ENCODE measurements at regions not wholly inside any gene's neighbourhood (a gene's known extent, or its start where the extent isn't known, plus 50 kb on each side); places are given as distances from the start of the nearest gene placed in this dataset.
A peak's percentile ranks its signal among the peaks of the same experiment; 100 is the strongest.

DNA sequence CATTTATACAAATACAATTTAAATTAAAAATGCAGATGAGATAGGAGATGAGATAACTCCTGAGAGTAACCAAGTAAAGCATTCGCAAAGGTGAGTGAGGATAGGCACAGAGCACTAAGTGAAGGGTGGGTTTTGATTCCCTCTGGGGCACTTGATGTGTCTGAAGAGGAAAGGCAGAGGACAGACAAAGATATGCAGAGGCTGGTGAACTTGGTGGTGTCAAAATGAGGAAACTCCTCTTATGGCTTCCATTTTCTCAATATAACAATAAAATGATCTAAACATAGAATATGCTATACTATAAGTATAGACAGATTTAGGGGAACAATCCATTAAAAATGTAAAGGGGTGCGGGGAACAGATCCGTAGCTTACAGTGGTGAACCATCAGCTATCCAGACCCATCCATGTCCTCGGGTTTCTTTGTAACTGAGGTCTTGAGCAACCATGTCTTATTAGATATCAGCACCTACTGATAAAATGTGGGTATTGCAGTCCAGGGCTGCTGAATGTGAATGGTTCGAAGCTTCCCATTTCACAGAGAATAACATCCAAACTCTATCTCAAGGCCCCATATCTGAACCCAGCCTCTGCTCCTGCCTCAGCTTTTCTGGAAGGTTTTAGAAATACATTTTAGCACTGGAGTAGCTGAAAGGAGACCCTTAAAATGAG, 73.9 kb upstream of the SLC10A2 start:
- Mint-ChIP-seq H3K36me3 (no peaks in the 10 kb centered on the region), H3K4me1 (no peaks in the 10 kb centered on the region), H3K4me3 (no peak overlapping the region), H3K9me3 (peaks cover 0 to 4% (median 0%) of the 10 kb centered on the region in 3 donors), H3K27me3 (no peaks in the 10 kb centered on the region), H3K27ac (no peak overlapping the region)
- Histone ChIP-seq H3K27me3 (replicated peaks in 1 of 2; ENCODE audit: control insufficient read depth in 2 of 2, extremely low read depth in 1 of 2, insufficient read depth in 2 of 2, low read length in 1 of 2) (no peaks in the 10 kb centered on the region), H3K9me3 (no peaks in the 10 kb centered on the region), H3K4me3 (ENCODE audit: control insufficient read depth in 1 of 2, extremely low read depth in 1 of 2, low read length in 1 of 2) (no peak overlapping the region), H3K27ac (ENCODE audit: low read length) (no peak overlapping the region), H3K4me1 (ENCODE audit: control insufficient read depth in 1 of 2, extremely low read depth in 1 of 2, insufficient read depth in 2 of 2, low read length in 2 of 2) (no peaks in the 10 kb centered on the region), H3K36me3 (ENCODE audit: control insufficient read depth in 2 of 2, extremely low read depth in 1 of 2, insufficient read depth in 1 of 2, low read length in 1 of 2) (no peaks in the 10 kb centered on the region)
- ATAC-seq (replicated peaks in 1 of 4) (no peak), DNase-seq (peak in 1 of 35 experiments; percentile 2)
- POLR2A ChIA-PET = no interaction called here
- CTCF ChIA-PET = interaction anchor here in 1 of 2 donors (0.6 kb wide), 1 partner anchor 213 kb away, joined by 3 read pairs; no protein-coding TSS in a partner anchor
- no CpG with 5 or more reads among the region's 5 CpGs for WGBS (ENCODE audit: insufficient coverage)

DNA sequence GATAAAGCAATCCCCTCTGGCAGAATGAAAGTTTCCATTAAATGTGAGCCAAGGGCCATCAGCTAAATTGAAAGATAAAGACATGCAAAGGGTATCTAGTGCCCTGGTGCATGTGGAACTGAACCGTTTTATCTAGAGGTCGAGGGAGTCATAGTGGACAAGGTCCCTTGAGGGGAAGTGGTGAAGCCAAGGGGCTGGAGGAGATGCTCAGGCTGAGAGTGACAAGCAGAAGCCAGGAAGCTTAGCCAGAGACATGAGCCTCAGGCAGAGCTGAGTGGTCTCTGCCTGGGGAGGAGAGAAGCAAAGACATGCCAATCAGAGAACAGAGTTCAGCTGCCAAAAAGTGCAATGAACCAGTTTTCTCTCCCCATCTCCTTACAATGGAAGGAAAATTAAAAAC, 68.1 kb upstream of the SLC10A2 start:
- DNase-seq (no peak), ATAC-seq (replicated peaks in 1 of 4) (no peak)
- no peaks in the 10 kb centered on the region for H3K9me3 ChIP-seq
- no peak overlapping the region for H3K27ac ChIP-seq (ENCODE audit: low read length)
- H3K4me3 ChIP-seq (ENCODE audit: control insufficient read depth in 1 of 2, extremely low read depth in 1 of 2, low read length in 1 of 2) = no peak overlapping the region
- no peaks in the 10 kb centered on the region for H3K4me1 Mint-ChIP-seq
- H3K36me3 Mint-ChIP-seq = no peaks in the 10 kb centered on the region
- H3K27ac Mint-ChIP-seq = no peak overlapping the region
- ChIA-PET CTCF (no interaction called here), POLR2A (no interaction called here)
- H3K4me3 Mint-ChIP-seq = no peak overlapping the region
- H3K9me3 Mint-ChIP-seq = peaks cover 0 to 9% (median 3%) of the 10 kb centered on the region in 3 donors
- peaks cover 0 to 4% of the 10 kb centered on the region in 2 experiments for H3K27me3 ChIP-seq (replicated peaks in 1 of 2; ENCODE audit: control insufficient read depth in 2 of 2, extremely low read depth in 1 of 2, insufficient read depth in 2 of 2, low read length in 1 of 2)
- H3K4me1 ChIP-seq (ENCODE audit: control insufficient read depth in 1 of 2, extremely low read depth in 1 of 2, insufficient read depth in 2 of 2, low read length in 2 of 2) = no peaks in the 10 kb centered on the region
- H3K36me3 ChIP-seq (ENCODE audit: control insufficient read depth in 2 of 2, extremely low read depth in 1 of 2, insufficient read depth in 1 of 2, low read length in 1 of 2) = no peaks in the 10 kb centered on the region
- WGBS (ENCODE audit: insufficient coverage) = 52% methylated on average over 2 of the region's 2 CpGs
- H3K27me3 Mint-ChIP-seq = peaks cover 0 to 3% of the 10 kb centered on the region in 2 donors

DNA sequence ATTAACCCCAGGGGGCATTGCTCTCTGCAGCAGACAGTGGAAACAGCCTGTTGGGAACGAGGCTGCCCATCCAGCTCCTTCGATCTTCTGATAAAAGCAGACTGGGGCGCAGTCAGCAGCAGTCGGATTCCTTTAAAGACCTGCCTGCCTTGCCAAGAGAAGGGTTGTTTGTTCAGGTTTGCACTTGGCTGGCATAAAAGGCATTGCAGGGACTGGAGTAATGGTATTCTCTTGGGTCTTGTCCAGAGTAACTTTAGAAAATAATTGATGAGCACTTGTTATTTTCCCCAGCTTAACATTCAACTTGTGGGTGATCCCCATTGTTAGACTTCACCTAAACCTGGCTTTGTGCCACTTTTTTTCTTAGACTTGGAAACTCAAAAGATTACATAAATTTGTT, 67.3 kb upstream of the SLC10A2 start:
- POLR2A ChIA-PET = no interaction called here
- Histone ChIP-seq H3K27ac (ENCODE audit: low read length) (no peak overlapping the region), H3K9me3 (no peaks in the 10 kb centered on the region), H3K4me3 (ENCODE audit: control insufficient read depth in 1 of 2, extremely low read depth in 1 of 2, low read length in 1 of 2) (no peak overlapping the region), H3K27me3 (replicated peaks in 1 of 2; ENCODE audit: control insufficient read depth in 2 of 2, extremely low read depth in 1 of 2, insufficient read depth in 2 of 2, low read length in 1 of 2) (peaks cover 0 to 4% of the 10 kb centered on the region in 2 experiments), H3K4me1 (ENCODE audit: control insufficient read depth in 1 of 2, extremely low read depth in 1 of 2, insufficient read depth in 2 of 2, low read length in 2 of 2) (no peaks in the 10 kb centered on the region), H3K36me3 (ENCODE audit: control insufficient read depth in 2 of 2, extremely low read depth in 1 of 2, insufficient read depth in 1 of 2, low read length in 1 of 2) (no peaks in the 10 kb centered on the region)
- Mint-ChIP-seq H3K4me1 (no peaks in the 10 kb centered on the region), H3K27ac (no peak overlapping the region), H3K9me3 (peaks cover 0 to 5% (median 3%) of the 10 kb centered on the region in 3 donors), H3K27me3 (peaks cover 0 to 3% of the 10 kb centered on the region in 2 donors), H3K4me3 (no peak overlapping the region), H3K36me3 (no peaks in the 10 kb centered on the region)
- CTCF ChIA-PET = no interaction called here
- 79% methylated on average over 4 of the region's 4 CpGs for WGBS (ENCODE audit: insufficient coverage)
- ATAC-seq (replicated peaks in 1 of 4) (no peak), DNase-seq (no peak)

DNA sequence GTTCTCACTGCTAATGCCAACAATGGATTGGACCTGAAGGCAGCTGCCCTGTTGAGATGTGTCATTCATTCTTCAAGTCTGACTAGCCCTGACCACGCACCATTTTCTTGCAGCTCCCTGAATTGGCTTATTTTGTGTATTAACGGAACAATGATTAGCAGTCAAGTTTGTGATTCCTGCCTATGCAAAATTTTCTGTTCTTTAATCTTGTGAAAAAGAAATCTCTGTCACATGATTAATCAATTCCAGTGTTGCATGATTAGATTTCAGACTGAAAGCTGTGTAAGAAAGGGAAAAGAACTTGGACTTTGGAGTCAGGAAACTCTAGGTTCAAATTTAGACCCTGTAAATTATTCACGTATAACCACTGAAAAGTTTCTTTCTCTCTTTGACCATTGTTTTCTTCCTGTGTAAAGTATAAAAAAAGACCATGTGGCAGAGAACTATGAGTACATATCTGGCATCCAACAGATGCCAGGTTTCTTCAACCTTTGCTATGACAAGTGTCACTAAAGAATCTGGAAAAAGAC, 64.5 kb upstream of the SLC10A2 start:
- no peaks in the 10 kb centered on the region for H3K36me3 ChIP-seq (ENCODE audit: control insufficient read depth in 2 of 2, extremely low read depth in 1 of 2, insufficient read depth in 1 of 2, low read length in 1 of 2)
- H3K27ac ChIP-seq (ENCODE audit: low read length) = no peak overlapping the region
- H3K27me3 Mint-ChIP-seq = peaks cover 0 to 3% of the 10 kb centered on the region in 2 donors
- peaks cover 0 to 13% (median 3%) of the 10 kb centered on the region in 3 donors for H3K9me3 Mint-ChIP-seq
- no peak for DNase-seq
- H3K4me3 Mint-ChIP-seq = no peak overlapping the region
- H3K4me1 ChIP-seq (ENCODE audit: control insufficient read depth in 1 of 2, extremely low read depth in 1 of 2, insufficient read depth in 2 of 2, low read length in 2 of 2) = no peaks in the 10 kb centered on the region
- CTCF ChIA-PET = no interaction called here
- POLR2A ChIA-PET = no interaction called here
- no peak overlapping the region for H3K27ac Mint-ChIP-seq
- no peaks in the 10 kb centered on the region for H3K36me3 Mint-ChIP-seq
- H3K27me3 ChIP-seq (replicated peaks in 1 of 2; ENCODE audit: control insufficient read depth in 2 of 2, extremely low read depth in 1 of 2, insufficient read depth in 2 of 2, low read length in 1 of 2) = peaks cover 0 to 4% of the 10 kb centered on the region in 2 experiments
- no peak for ATAC-seq (replicated peaks in 1 of 4)
- H3K4me3 ChIP-seq (ENCODE audit: control insufficient read depth in 1 of 2, extremely low read depth in 1 of 2, low read length in 1 of 2) = no peak overlapping the region
- H3K4me1 Mint-ChIP-seq = no peaks in the 10 kb centered on the region
- WGBS (ENCODE audit: insufficient coverage) = 80% methylated on average over 1 of the region's 3 CpGs
- H3K9me3 ChIP-seq = no peaks in the 10 kb centered on the region

DNA sequence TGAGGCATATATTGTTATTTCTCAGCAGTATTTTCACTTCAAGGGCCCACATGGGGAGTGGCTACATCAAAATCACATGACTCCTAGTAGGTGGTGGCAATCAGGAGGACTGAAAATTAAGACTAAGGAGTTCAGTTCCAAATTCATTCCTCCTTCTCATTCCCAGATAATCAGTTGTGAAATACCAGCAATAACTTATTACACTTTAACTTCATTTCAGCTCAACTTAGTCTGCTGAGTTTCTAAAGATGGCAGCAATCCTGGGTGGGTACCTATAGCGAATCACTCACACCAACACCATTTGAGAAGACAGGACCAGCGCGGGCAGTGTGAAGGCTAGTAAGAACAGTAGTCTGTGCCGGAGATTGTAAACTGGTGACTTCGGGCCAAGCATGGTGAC, 63.9 kb upstream of the SLC10A2 start:
- Mint-ChIP-seq H3K4me3 (no peak overlapping the region), H3K36me3 (no peaks in the 10 kb centered on the region), H3K4me1 (no peaks in the 10 kb centered on the region), H3K27ac (no peak overlapping the region), H3K27me3 (peaks cover 0 to 3% of the 10 kb centered on the region in 2 donors), H3K9me3 (peaks cover 0 to 13% (median 3%) of the 10 kb centered on the region in 3 donors)
- no peak overlapping the region for H3K4me3 ChIP-seq (ENCODE audit: control insufficient read depth in 1 of 2, extremely low read depth in 1 of 2, low read length in 1 of 2)
- H3K27ac ChIP-seq (ENCODE audit: low read length) = no peak overlapping the region
- H3K9me3 ChIP-seq = no peaks in the 10 kb centered on the region
- no peaks in the 10 kb centered on the region for H3K4me1 ChIP-seq (ENCODE audit: control insufficient read depth in 1 of 2, extremely low read depth in 1 of 2, insufficient read depth in 2 of 2, low read length in 2 of 2)
- no CpG with 5 or more reads among the region's 5 CpGs for WGBS (ENCODE audit: insufficient coverage)
- H3K27me3 ChIP-seq (replicated peaks in 1 of 2; ENCODE audit: control insufficient read depth in 2 of 2, extremely low read depth in 1 of 2, insufficient read depth in 2 of 2, low read length in 1 of 2) = peaks cover 0 to 4% of the 10 kb centered on the region in 2 experiments
- DNase-seq (no peak), ATAC-seq (replicated peaks in 1 of 4) (no peak)
- POLR2A ChIA-PET = no interaction called here
- CTCF ChIA-PET = no interaction called here
- H3K36me3 ChIP-seq (ENCODE audit: control insufficient read depth in 2 of 2, extremely low read depth in 1 of 2, insufficient read depth in 1 of 2, low read length in 1 of 2) = no peaks in the 10 kb centered on the region
